GM12874 (cell line): ENCODE measurements at regions not wholly inside any gene's neighbourhood (a gene's known extent, or its start where the extent isn't known, plus 50 kb on each side); places are given as distances from the start of the nearest gene placed in this dataset.
A peak's percentile ranks its signal among the peaks of the same experiment; 100 is the strongest.

Source experiments
- CTCF ChIP-seq: IDR thresholded peaks from 2 replicates; pipeline ENCODE4 v1.5.1; 2011; ENCODE audit warnings: low read depth, mild to moderate bottlenecking, control low read depth, low read length, moderate library complexity; ENCODE audit not compliant: insufficient read depth

- no peak for TF ChIP-seq CTCF
Observed at GRCh38 chr16:86048221-86048620, 149.3 kb downstream of the IRF8 start.

GRCh38 chr16:86048882-86049585, 150.1 kb downstream of the IRF8 start:
- 0 out of 2 replicates have a peak, but pooled peaks have one; percentile 13 for TF ChIP-seq CTCF

DNA sequence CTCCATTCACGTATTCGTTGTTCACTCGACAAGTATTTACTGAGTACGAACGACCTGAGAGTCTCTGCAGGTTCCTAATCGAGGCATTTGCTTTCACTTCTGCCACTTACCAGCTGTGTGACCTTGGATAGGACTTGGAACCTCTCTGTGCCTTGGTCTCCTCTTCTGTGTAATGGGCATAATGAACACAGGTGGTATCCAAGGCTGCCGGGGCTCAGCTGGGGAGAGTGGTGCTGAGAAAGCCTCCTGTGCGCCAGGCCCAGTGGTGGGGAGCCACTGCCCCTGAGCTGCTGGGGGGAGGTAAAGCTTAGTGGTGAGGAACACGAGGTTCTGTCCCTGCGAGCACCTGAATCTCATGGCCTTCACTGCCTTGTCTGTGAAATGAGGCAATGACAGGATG, 150.7 kb downstream of the IRF8 start:
- TF ChIP-seq CTCF, result no peak

GRCh38 chr16:86050111-86050510, 151.1 kb downstream of the IRF8 start:
- TF ChIP-seq CTCF, result no peak

DNA sequence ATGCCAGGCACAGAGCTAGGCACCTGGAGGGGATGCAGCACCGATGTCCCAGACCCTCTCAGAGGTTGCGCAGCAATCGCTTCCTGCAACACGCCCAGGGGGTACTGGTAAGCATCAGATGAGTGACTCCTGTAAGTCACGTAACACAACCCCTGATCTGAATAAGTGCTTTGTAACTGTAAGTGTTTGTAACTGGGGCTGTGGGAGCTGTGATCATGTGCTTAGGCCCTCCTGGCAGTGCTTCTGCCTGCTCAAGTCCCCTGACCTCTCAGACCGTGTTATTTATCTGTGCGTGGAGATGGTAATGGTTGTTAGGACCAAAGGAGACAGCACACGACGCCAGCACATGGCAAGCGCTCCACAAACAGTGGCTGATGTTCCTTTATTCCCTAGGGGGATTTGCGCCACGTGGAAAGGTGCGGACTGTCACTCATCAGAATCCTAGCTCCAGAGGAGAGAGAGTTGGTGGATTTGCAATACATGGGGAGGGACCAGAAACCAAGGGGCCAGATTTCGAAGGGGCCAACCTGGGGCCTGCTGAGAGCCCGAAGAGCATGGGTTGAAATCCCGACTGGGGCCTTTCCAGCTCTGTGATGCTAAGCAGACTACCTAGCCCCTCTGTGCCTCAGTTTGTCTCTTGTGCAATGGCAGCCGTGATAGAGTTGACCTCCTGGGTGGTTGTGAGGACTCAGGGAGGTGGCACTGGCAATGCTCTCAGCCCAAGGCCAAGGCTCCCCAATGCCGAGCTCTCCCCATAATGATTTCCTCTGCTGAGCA, 151.8 kb downstream of the IRF8 start:
- TF ChIP-seq CTCF, result no peak

DNA sequence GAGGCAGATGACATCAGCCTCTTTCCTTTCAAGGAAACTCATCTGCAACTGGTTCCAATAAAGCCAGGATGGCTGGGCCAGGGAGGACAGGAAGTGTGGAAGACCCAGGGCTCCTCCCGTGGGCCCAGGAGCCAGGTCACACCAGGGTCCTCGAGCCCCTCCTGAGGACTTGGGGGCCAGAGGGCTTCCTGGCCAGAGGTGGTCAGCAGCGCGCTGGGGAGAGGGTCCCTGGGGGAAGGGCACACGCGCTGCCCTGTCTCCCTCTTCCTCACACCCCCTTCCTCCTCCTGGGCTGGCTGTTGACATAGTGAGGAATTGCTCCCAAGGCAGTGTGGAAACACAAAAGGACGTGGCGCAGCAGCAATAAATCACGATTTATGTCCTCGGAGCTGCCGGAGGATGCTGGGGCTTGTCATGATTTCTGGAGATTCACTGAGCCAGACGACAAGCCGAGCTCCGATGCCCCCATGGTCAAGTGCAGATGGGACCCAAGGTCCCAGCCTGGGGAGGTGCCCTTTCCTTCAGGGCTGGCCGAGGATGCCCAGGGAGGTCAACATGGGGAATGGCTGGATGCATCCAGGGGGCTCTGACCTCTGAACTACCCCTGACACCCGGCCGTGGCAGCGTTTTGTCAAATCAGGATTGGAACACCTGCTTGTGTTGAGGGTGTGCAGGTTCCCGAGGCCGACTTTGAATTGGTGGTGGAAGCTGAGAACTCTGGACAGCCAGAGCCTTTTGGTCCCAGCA, 152.6 kb downstream of the IRF8 start:
- TF ChIP-seq CTCF, result no peak

GRCh38 chr16:86052115-86052670, 153.2 kb downstream of the IRF8 start:
- no peak for TF ChIP-seq CTCF
